ENCODE measurements at regions not wholly inside any gene's neighbourhood (a gene's known extent, or its start where the extent isn't known, plus 50 kb on each side); places are given as distances from the start of the nearest gene placed in this dataset.

- TF ChIP-seq CTCF (conservative IDR thresholded peaks at IDR 0.05; ENCODE audit: low read depth) = no peak
- CTCF ChIA-PET = no interaction called here
- H3K27ac ChIP-seq = peak overlapping the region; percentile 60
- peak; percentile 76 for DNase-seq (ENCODE audit: low spot score)
- POLR2A ChIA-PET (ENCODE audit: low non-redundant PET) = no interaction called here
These were observed 215.8 kb downstream of the ZFP36L2 start for GRCh38 chr2:43010438-43011157.

- H3K27ac ChIP-seq = peak overlapping the region; percentile 60; the same call in 1 of the 2 replicates
- POLR2A ChIA-PET (ENCODE audit: low non-redundant PET) = no interaction called here
- no peak for TF ChIP-seq CTCF (conservative IDR thresholded peaks at IDR 0.05; ENCODE audit: low read depth)
- CTCF ChIA-PET = no interaction called here
- no peak for DNase-seq (ENCODE audit: low spot score)
These were observed 217.0 kb downstream of the ZFP36L2 start for GRCh38 chr2:43009448-43009847.

- ChIA-PET POLR2A (ENCODE audit: low non-redundant PET) (no interaction called here), CTCF (interaction anchor here (0.6 kb wide), 1 partner anchor 480 kb away, joined by 3 read pairs; no protein-coding TSS in a partner anchor)
- no peak for DNase-seq (ENCODE audit: low spot score)
- no peak overlapping the region for H3K27ac ChIP-seq
- no peak for TF ChIP-seq CTCF (conservative IDR thresholded peaks at IDR 0.05; ENCODE audit: low read depth)
These were observed 216.0 kb upstream of the HAAO start for GRCh38 chr2:43008388-43008787.

DNA sequence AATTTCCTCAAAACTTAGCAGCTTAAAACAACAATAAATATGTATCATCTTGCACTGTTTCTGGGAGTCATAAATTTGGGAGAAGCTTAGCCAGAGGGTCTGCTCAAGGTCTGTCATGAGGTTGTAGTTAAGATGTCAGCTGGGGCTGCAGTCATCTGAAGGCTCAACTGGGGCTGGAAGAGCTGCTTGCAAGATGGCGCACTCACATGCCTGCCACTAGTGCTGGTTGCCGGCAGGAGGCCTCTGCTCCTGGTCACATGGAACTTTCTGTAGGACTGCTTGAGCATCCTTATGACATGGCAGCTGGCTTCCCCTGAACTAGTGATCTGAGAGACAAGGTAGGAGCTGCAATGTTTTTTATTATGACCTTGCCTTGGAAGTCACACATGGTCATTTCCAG is 215.5 kb upstream of the HAAO start:
- H3K27ac ChIP-seq = no peak overlapping the region
- DNase-seq (ENCODE audit: low spot score) = no peak
- CTCF ChIA-PET = interaction anchor here (0.6 kb wide), 1 partner anchor 480 kb away, joined by 3 read pairs; no protein-coding TSS in a partner anchor
- no peak for TF ChIP-seq CTCF (conservative IDR thresholded peaks at IDR 0.05; ENCODE audit: low read depth)
- POLR2A ChIA-PET (ENCODE audit: low non-redundant PET) = no interaction called here

- peak overlapping the region; percentile 6; the same call in 1 of the 2 replicates for H3K27ac ChIP-seq
- POLR2A ChIA-PET (ENCODE audit: low non-redundant PET) = no interaction called here
- no peak for DNase-seq (ENCODE audit: low spot score)
- TF ChIP-seq CTCF (conservative IDR thresholded peaks at IDR 0.05; ENCODE audit: low read depth) = no peak
- CTCF ChIA-PET = no interaction called here
These were observed 214.6 kb upstream of the HAAO start for GRCh38 chr2:43006834-43007543.

DNA sequence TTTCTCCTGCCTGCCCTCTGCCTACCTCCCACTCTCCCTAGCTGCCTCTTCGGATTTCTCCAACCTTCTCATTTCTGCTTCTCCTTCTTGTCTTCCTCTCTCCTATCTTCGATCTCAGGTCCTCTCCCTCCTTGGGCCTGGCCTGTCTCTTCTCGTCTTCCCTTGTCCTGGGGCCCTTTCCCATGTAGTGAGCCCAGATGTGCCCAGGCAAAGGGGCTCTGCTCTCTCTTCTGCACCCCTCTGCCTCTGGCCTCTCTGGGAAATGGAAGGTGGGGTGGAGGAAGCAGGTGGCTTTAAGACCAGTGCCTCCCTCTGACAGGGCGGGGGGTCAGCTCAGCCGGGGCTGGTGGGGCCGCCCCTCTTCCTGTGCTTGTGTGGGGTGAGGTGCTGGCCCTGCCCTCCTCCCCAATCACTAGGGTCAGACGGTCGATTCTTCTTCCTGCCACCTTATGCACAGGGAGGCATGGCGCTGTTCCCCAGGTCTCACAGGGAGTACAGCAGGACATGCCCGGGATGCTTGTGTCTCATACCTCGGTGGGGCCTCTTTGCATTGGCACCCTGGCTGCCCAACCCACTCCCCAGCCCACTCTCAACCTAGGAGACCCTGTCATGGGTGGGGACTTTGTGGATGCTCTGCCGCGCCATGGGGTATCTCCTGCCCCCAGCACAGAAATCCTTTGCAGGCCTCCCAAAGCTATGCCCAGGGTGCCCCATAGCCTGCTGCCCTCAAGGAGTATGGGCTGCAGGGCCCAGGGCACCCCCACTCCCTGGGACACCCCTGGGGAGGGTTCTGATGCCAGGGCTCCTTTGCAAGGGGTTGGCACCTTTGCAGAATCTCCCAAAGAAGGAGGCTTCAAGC is 213.8 kb upstream of the HAAO start:
- TF ChIP-seq CTCF (conservative IDR thresholded peaks at IDR 0.05; ENCODE audit: low read depth) = no peak
- no peak for DNase-seq (ENCODE audit: low spot score)
- ChIA-PET CTCF (interaction anchor here (0.6 kb wide), 1 partner anchor 16 kb away, joined by 3 read pairs; no protein-coding TSS in a partner anchor), POLR2A (ENCODE audit: low non-redundant PET) (no interaction called here)
- peak overlapping the region; percentile 6; the same call in 1 of the 2 replicates for H3K27ac ChIP-seq

Data from RWPE1 (cell line).